SK-N-SH (cell line): ENCODE measurements at regions not wholly inside any gene's neighbourhood (a gene's known extent, or its start where the extent isn't known, plus 50 kb on each side); places are given as distances from the start of the nearest gene placed in this dataset.

Experiments used
- CTCF ChIA-PET: fragments of 300-600, 350-600 bp; formaldehyde crosslinking; extraction: SDS; loops from one replicate; lab custom pipeline; 2021; lab: Yijun Ruan, JAX
- POLR2A ChIA-PET: fragments of 350-600 bp; sonication (Branson Sonifier 250); formaldehyde crosslinking; extraction: SDS; loops from one replicate; lab custom pipeline; 2020; ENCODE audit warnings: antibody characterized with exemption, inconsistent platforms; lab: Yijun Ruan, JAX
- DNase-seq: peaks from one replicate; pipeline ENCODE4 v3.0.0; 2012
- H2AFZ ChIP-seq: fragments of 200-600 bp; sonication (generic); 2 replicates; pipeline ENCODE4 v1.8.1; 2016; ENCODE audit warnings: antibody characterized with exemption, mild to moderate bottlenecking, low read depth
- H3F3A ChIP-seq: fragments of 200-600 bp; sonication (generic); replicated peaks from 2 replicates; pipeline ENCODE3; 2016; ENCODE audit warnings: antibody characterized with exemption, mild to moderate bottlenecking; ENCODE audit not compliant: insufficient read depth
- H3K27ac ChIP-seq, 2 experiments: fragments of 200-500 bp in 1 of 2; fragments of 200-600 bp in 1 of 2; sonication (Bioruptor generic) in 1 of 2; sonication (generic), shearing (Covaris generic) in 1 of 2; 2 replicates each; pipeline versions ENCODE4 v1.5.1 to v1.6.1; 2014 to 2016; ENCODE audit warnings: low read depth in 2 of 2, inconsistent platforms in 1 of 2, low read length in 1 of 2, mild to moderate bottlenecking in 1 of 2, mixed read lengths in 1 of 2
- H3K27me3 ChIP-seq: fragments of 200-600 bp; sonication (generic), shearing (Covaris generic); 2 replicates; pipeline ENCODE4 v1.6.1; 2016; ENCODE audit warnings: mixed run types; ENCODE audit not compliant: insufficient read depth
- H3K36me3 ChIP-seq, 2 experiments: fragments of 200-500 bp in 1 of 2; fragments of 200-600 bp in 1 of 2; sonication (Bioruptor generic) in 1 of 2; sonication (generic) in 1 of 2; replicated peaks in 1 of 2; 2 replicates each; pipeline versions ENCODE3 to v1.5.1; 2014 to 2016; ENCODE audit warnings: low read length in 1 of 2, mild to moderate bottlenecking in 1 of 2; ENCODE audit not compliant: insufficient read depth in 2 of 2, control insufficient read depth in 1 of 2
- H3K4me1 ChIP-seq, 2 experiments: fragments of 200-500 bp in 1 of 2; fragments of 200-600 bp in 1 of 2; sonication (Bioruptor generic) in 1 of 2; sonication (generic), shearing (Covaris generic) in 1 of 2; 2 replicates each; pipeline versions ENCODE4 v1.5.1 to v1.6.1; 2014 to 2016; ENCODE audit warnings: low read depth in 1 of 2, low read length in 1 of 2, mixed run types in 1 of 2; ENCODE audit not compliant: insufficient read depth in 2 of 2, control insufficient read depth in 1 of 2
- H3K4me2 ChIP-seq: fragments of 200-600 bp; sonication (generic), shearing (Covaris generic); 2 replicates; pipeline ENCODE4 v1.6.1; 2017; ENCODE audit warnings: mixed run types
- H3K4me3 ChIP-seq, 2 experiments: fragments of 200-500 bp in 1 of 2; fragments of 200-600 bp in 1 of 2; sonication (Bioruptor generic) in 1 of 2; sonication (generic), shearing (Covaris generic) in 1 of 2; 2 replicates each; pipeline versions ENCODE4 v1.5.1 to v1.8.1; 2014 to 2016; ENCODE audit warnings: low read depth in 2 of 2, inconsistent platforms in 1 of 2, low read length in 1 of 2, mild to moderate bottlenecking in 1 of 2, mixed read lengths in 1 of 2, moderate library complexity in 1 of 2
- H3K79me2 ChIP-seq: fragments of 200-600 bp; sonication (generic); 2 replicates; pipeline ENCODE4 v1.8.1; 2017; ENCODE audit warnings: mild to moderate bottlenecking; ENCODE audit not compliant: insufficient read depth
- H3K9ac ChIP-seq: fragments of 200-600 bp; sonication (generic); 2 replicates; pipeline ENCODE4 v1.6.1; 2017; ENCODE audit warnings: mixed run types
- H3K9me2 ChIP-seq: fragments of 200-600 bp; sonication (generic); 2 replicates; pipeline ENCODE4 v1.6.1; 2017; ENCODE audit warnings: mixed run types
- H3K9me3 ChIP-seq: fragments of 200-600 bp; sonication (generic); 2 replicates; pipeline ENCODE4 v1.6.1; 2017; ENCODE audit warnings: mixed run types, mild to moderate bottlenecking, moderate library complexity
- H4K20me1 ChIP-seq: fragments of 200-600 bp; sonication (generic); 2 replicates; pipeline ENCODE4 v1.6.1; 2017; ENCODE audit warnings: mild to moderate bottlenecking, mixed run types; ENCODE audit not compliant: insufficient read depth
- CHD2 ChIP-seq: fragments of 150-350 bp; IDR thresholded peaks from 2 replicates; pipeline ENCODE4 v1.6.1; 2018; ENCODE audit warnings: low read length; ENCODE audit not compliant: partially characterized antibody
- CTCF ChIP-seq: fragments of 200-600 bp; sonication (generic); IDR thresholded peaks from 2 replicates; pipeline ENCODE4 v1.6.1; 2017; ENCODE audit warnings: antibody characterized with exemption, mild to moderate bottlenecking, moderate library complexity
- ELF1 ChIP-seq: IDR thresholded peaks from 2 replicates; pipeline ENCODE4 v1.4.0; 2012
- FOXJ3 ChIP-seq: sonication (generic); formaldehyde crosslinking; IDR thresholded peaks from 2 replicates; pipeline ENCODE4 v1.5.1; 2020; ENCODE audit warnings: mild to moderate bottlenecking, missing genetic modification reagents
- FOXM1 ChIP-seq: IDR thresholded peaks from 2 replicates; pipeline ENCODE4 v1.4.0; 2012; ENCODE audit warnings: low read depth, mild to moderate bottlenecking
- GABPA ChIP-seq: IDR thresholded peaks from 2 replicates; pipeline ENCODE4 v1.4.0; 2012; ENCODE audit warnings: low read depth, mild to moderate bottlenecking
- GATA2 ChIP-seq: sonication (generic); formaldehyde crosslinking; IDR thresholded peaks from 2 replicates; pipeline ENCODE4 v1.5.0; 2020; ENCODE audit warnings: mild to moderate bottlenecking, missing genetic modification reagents
- IRF3 ChIP-seq: fragments of 150-350 bp; IDR thresholded peaks from 2 replicates; pipeline ENCODE4 v1.6.1; 2016; ENCODE audit warnings: mild to moderate bottlenecking, low read depth, low read length
- JUND ChIP-seq: IDR thresholded peaks from 2 replicates; pipeline ENCODE4 v1.4.0; 2012
- MXI1 ChIP-seq: IDR thresholded peaks from 2 replicates; pipeline ENCODE4 v1.6.1; 2012; ENCODE audit warnings: mild to moderate bottlenecking, low read depth, low read length, improper control_type of control experiment
- RCOR1 ChIP-seq: fragments of 150-350 bp; IDR thresholded peaks from 2 replicates; pipeline ENCODE4 v1.6.1; 2017; ENCODE audit warnings: antibody characterized with exemption, low read length
- REST ChIP-seq: IDR thresholded peaks from 2 replicates; pipeline ENCODE4 v1.6.1; 2012; ENCODE audit warnings: mild to moderate bottlenecking, low read depth, low read length, moderate library complexity
- RFX5 ChIP-seq: IDR thresholded peaks from 2 replicates; pipeline ENCODE4 v1.6.1; 2012; ENCODE audit warnings: mild to moderate bottlenecking, improper control_type of control experiment, low read length
- RXRA ChIP-seq: IDR thresholded peaks from 2 replicates; pipeline ENCODE4 v1.4.0; 2012; ENCODE audit warnings: low read depth, mild to moderate bottlenecking, borderline replicate concordance
- TCF12 ChIP-seq: IDR thresholded peaks from 2 replicates; pipeline ENCODE4 v1.4.0; 2012
- TEAD4 ChIP-seq: IDR thresholded peaks from 2 replicates; pipeline ENCODE4 v1.4.0; 2012; ENCODE audit warnings: mild to moderate bottlenecking, borderline replicate concordance; ENCODE audit not compliant: insufficient read depth
- USF2 ChIP-seq: fragments of 150-350 bp; IDR thresholded peaks from 2 replicates; pipeline ENCODE4 v1.6.1; 2017; ENCODE audit warnings: antibody characterized with exemption, low read length, low read depth, borderline replicate concordance
- WGBS: methylation state at CpG from one replicate; pipeline ENCODE4 v1.1.6; 2017; ENCODE audit warnings: low lambda C conversion rate; 5-methylcytosine and 5-hydroxymethylcytosine counted together

- Histone ChIP-seq H3K4me2 (no peak overlapping the region), H3K9me3 (no peaks in the 10 kb centered on the region), H3K4me1 (no peaks in the 10 kb centered on the region), H3F3A (no peaks in the 10 kb centered on the region), H3K27ac (no peak overlapping the region), H3K9ac (no peak overlapping the region), H4K20me1 (no peaks in the 10 kb centered on the region), H3K79me2 (no peaks in the 10 kb centered on the region), H3K27me3 (peaks cover 5% of the 10 kb centered on the region; the same call in 1 of the 2 replicates), H3K9me2 (no peaks in the 10 kb centered on the region), H3K4me3 (no peak overlapping the region), H2AFZ (no peak overlapping the region), H3K36me3 (no peaks in the 10 kb centered on the region)
- no peak for TF ChIP-seq RFX5
- no peak for TF ChIP-seq IRF3
- TF ChIP-seq ELF1 = no peak
- no peak for TF ChIP-seq RCOR1
- TF ChIP-seq TCF12 = no peak
- TF ChIP-seq MXI1 = no peak
- no peak for TF ChIP-seq GABPA
- TF ChIP-seq JUND = no peak
- TF ChIP-seq USF2 = no peak
- no peak for TF ChIP-seq TEAD4
- TF ChIP-seq REST = no peak
- TF ChIP-seq FOXM1 = no peak
- TF ChIP-seq CHD2 = no peak
- TF ChIP-seq RXRA = no peak
- no peak for TF ChIP-seq FOXJ3
- TF ChIP-seq GATA2 (CRISPR knock-in tag) = no peak
- TF ChIP-seq CTCF = no peak
- CTCF ChIA-PET = interaction anchor here (0.8 to 1.7 kb wide), 2 partner anchors 36 to 38 kb away, joined by 3 to 5 read pairs; no protein-coding TSS in a partner anchor
- no peak for DNase-seq
- POLR2A ChIA-PET = no interaction called here
- WGBS = 5% methylated on average over 9 of the region's 9 CpGs
Observed at GRCh38 chr15:98384328-98385029, 263.9 kb upstream of the IGF1R start.
